ENCODE measurements at regions not wholly inside any gene's neighbourhood (a gene's known extent, or its start where the extent isn't known, plus 50 kb on each side); places are given as distances from the start of the nearest gene placed in this dataset.

DNA sequence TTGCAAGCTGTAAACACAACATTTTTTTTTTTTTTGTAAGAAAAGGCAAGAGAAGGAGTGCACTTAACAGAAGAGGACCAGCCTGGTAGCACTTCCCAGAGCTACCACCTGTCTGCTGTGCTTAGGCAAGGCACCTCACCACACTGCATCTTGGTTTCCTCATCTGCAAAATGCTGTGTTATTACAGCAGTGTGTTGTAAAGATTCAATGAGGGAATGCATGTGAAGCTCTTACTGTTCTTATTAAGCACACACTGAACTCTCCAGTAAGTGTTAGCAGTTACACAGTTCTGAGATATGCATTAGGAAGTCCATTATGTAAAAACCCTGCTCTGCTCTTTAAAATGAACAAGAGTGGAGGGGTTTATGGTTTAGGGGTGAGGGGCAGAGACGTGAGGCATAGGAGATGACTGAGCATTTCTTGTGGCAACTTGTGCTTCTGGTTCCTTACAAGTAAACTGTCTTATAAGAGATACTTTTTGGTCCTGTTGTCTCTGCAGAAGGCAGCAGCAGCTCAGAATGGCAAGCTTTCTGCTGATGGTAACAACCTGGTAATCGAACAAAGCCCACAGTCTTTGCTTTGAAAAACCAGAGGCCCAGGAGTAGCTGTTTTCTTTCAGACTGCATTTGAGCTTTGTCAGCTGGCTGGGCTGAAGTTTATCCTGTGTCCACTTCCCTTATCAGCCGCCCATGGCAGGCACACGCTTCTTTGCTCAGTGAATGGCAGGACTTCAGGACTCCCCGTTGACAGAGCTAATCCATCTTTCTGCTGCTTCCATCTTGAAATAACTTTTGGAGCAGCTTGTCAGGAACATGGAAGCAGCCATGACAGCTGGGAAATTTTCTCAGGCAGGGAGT is 98.8 kb upstream of the BMPER start:
- Histone ChIP-seq H3K36me3 (no peaks in the 10 kb centered on the region), H3K27ac (no peak overlapping the region), H3K27me3 (no peaks in the 10 kb centered on the region), H3K9me3 (no peaks in the 10 kb centered on the region), H3K4me3 (no peak overlapping the region), H3K4me1 (peaks cover 7% of the 10 kb centered on the region)
- TF ChIP-seq POLR2AphosphoS5 (IDR thresholded peaks at IDR 0.05; ENCODE audit: insufficient read depth in 1 of 2, low read depth in 1 of 2), result no peak
- TF ChIP-seq, protein P1, sequence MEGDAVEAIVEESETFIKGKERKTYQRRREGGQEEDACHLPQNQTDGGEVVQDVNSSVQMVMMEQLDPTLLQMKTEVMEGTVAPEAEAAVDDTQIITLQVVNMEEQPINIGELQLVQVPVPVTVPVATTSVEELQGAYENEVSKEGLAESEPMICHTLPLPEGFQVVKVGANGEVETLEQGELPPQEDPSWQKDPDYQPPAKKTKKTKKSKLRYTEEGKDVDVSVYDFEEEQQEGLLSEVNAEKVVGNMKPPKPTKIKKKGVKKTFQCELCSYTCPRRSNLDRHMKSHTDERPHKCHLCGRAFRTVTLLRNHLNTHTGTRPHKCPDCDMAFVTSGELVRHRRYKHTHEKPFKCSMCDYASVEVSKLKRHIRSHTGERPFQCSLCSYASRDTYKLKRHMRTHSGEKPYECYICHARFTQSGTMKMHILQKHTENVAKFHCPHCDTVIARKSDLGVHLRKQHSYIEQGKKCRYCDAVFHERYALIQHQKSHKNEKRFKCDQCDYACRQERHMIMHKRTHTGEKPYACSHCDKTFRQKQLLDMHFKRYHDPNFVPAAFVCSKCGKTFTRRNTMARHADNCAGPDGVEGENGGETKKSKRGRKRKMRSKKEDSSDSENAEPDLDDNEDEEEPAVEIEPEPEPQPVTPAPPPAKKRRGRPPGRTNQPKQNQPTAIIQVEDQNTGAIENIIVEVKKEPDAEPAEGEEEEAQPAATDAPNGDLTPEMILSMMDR (IDR thresholded peaks at IDR 0.05), result no peak
- no peak for TF ChIP-seq POLR2A (IDR thresholded peaks at IDR 0.05)
- intact Hi-C loops (cut with DNase I), result no loop called here
- peak in 1 of 2 donors; percentile 65 for DNase-seq (ENCODE audit: extremely low spot score in 2 of 2)

DNA sequence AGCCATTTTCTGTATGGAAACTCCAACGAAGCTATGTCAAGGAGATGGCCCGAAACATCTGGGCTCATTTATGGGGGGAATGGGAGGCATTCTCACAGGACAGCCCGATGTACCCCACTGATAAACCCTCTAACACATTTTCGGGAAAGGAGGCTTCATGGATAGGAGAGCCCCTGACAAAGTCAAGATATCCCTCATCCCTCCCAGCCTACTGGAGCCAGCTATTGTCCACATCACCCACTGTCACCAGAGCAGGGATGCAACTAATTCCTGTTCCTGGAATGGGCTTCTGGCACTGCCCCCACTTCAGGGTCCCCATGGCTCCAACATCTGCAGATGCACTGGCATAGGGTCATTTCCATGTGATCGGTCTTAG is 98.2 kb upstream of the BMPER start:
- TF ChIP-seq, protein P1 (IDR thresholded peaks at IDR 0.05), result no peak
- TF ChIP-seq POLR2AphosphoS5 (IDR thresholded peaks at IDR 0.05; ENCODE audit: insufficient read depth in 1 of 2, low read depth in 1 of 2), result no peak
- TF ChIP-seq POLR2A (IDR thresholded peaks at IDR 0.05), result no peak
- H3K4me1 ChIP-seq, result peaks cover 7% of the 10 kb centered on the region
- no peaks in the 10 kb centered on the region for H3K36me3 ChIP-seq
- no peaks in the 10 kb centered on the region for H3K27me3 ChIP-seq
- no peak overlapping the region for H3K27ac ChIP-seq
- intact Hi-C loops (cut with DNase I), result no loop called here
- no peak overlapping the region for H3K4me3 ChIP-seq
- peak in 1 of 2 donors; percentile 58 for DNase-seq (ENCODE audit: extremely low spot score in 2 of 2)
- H3K9me3 ChIP-seq, result no peaks in the 10 kb centered on the region

DNA sequence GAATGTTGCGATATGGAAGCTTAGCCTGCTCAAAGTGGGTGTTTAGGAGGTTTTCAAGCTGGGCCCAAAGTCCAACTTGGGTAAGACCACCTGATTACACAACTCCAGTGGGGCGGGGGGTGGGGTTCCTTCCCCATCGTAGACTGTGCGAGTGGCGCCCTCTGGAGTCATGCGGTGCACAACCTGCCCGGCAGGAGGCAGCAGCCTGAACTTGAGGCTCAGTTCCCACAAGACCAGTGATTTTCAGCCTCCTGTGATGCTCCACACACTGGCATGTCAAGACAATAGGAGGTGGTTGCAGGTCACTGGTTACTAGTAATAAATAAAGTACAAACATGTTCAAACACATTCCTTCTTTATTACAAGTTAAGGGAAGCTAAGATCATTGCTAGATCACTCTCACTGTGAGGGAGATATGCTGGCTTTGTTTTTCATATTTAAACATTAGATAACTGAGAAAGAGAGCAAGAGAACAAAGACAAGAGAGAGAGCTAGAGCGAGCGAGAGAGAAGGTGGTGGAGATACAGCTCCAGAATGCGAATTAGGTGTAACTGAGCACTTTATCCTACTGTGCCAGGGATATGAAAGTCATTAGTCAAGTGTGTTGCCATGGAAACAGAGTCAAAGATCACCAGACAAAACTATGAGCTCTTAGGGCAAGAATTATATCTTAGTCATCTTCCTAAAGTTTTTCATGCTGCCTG is 97.4 kb upstream of the BMPER start:
- no peak overlapping the region for H3K4me3 ChIP-seq
- H3K27ac ChIP-seq, result no peak overlapping the region
- peak in 1 of 2 donors; percentile 74 for DNase-seq (ENCODE audit: extremely low spot score in 2 of 2)
- peaks cover 7% of the 10 kb centered on the region for H3K4me1 ChIP-seq
- intact Hi-C loops (cut with DNase I), result no loop called here
- no peaks in the 10 kb centered on the region for H3K27me3 ChIP-seq
- H3K36me3 ChIP-seq, result no peaks in the 10 kb centered on the region
- TF ChIP-seq POLR2A (IDR thresholded peaks at IDR 0.05) (no peak), POLR2AphosphoS5 (IDR thresholded peaks at IDR 0.05; ENCODE audit: insufficient read depth in 1 of 2, low read depth in 1 of 2) (no peak)
- TF ChIP-seq, protein P1 (IDR thresholded peaks at IDR 0.05), result no peak
- H3K9me3 ChIP-seq, result no peaks in the 10 kb centered on the region

DNA sequence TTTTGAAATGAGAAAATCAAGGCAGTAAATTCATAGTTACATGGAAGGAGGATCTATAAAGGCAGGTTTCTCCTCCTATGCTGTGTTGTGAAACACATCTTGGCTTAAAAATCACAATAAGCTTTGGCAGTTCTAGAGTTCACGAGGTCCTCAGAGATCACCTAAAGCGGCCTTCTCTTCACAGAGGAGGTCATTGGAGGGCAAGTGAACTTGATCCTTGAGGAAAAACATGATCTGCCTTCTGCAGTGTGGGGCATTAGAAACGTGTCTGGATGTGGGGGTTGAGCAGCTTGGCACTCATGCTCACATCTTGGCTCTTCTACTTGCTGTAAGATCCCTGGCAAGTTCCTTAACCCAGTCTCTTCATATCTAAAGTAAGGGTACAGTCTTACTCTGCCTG is 96.1 kb upstream of the BMPER start:
- Histone ChIP-seq H3K4me1 (peaks cover 7% of the 10 kb centered on the region), H3K27ac (no peak overlapping the region), H3K27me3 (no peaks in the 10 kb centered on the region), H3K9me3 (no peaks in the 10 kb centered on the region), H3K36me3 (no peaks in the 10 kb centered on the region), H3K4me3 (no peak overlapping the region)
- no peak for TF ChIP-seq POLR2A (IDR thresholded peaks at IDR 0.05)
- TF ChIP-seq, protein P1 (IDR thresholded peaks at IDR 0.05), result no peak
- intact Hi-C loops (cut with DNase I), result no loop called here
- DNase-seq (ENCODE audit: extremely low spot score in 2 of 2), result peak; percentile 29 to 43

DNA sequence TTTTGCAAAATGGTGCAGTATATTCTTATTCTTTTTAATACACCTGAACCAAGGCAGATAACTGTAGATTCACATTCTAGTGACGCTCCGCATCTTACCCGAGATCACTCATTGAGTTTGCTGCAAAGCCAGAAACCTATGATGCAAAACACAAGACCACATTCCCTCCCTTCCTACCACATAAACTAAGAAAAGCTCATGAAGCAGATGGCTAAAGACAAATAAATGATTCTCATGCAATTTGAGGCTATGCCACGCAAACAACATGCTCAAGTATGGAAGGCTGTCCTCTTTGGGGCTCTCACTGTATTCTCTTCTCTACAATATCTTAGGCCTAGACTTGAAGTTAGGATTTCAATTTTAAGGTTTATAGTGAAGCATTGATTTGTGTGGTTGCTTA is 95.0 kb upstream of the BMPER start:
- TF ChIP-seq, protein P1 (IDR thresholded peaks at IDR 0.05), result no peak
- no peak for TF ChIP-seq POLR2AphosphoS5 (IDR thresholded peaks at IDR 0.05; ENCODE audit: insufficient read depth in 1 of 2, low read depth in 1 of 2)
- intact Hi-C loops (cut with DNase I), result no loop called here
- no peaks in the 10 kb centered on the region for H3K9me3 ChIP-seq
- no peaks in the 10 kb centered on the region for H3K36me3 ChIP-seq
- H3K27me3 ChIP-seq, result no peaks in the 10 kb centered on the region
- no peak overlapping the region for H3K4me3 ChIP-seq
- DNase-seq (ENCODE audit: extremely low spot score in 2 of 2), result peak in 1 of 2 donors; percentile 12
- H3K27ac ChIP-seq, result no peak overlapping the region
- H3K4me1 ChIP-seq, result peaks cover 7% of the 10 kb centered on the region
